M059J (cell line): ENCODE measurements at regions not wholly inside any gene's neighbourhood (a gene's known extent, or its start where the extent isn't known, plus 50 kb on each side); places are given as distances from the start of the nearest gene placed in this dataset.
"Not testable (repeated sequence)": the region's sequence is repeated elsewhere in the genome, so short reads cannot be mapped to it uniquely, and the experiment has no call there.

Source experiments
- DNase-seq: peaks from one replicate; pipeline ENCODE4 v3.0.0-alpha.2; 2012; ENCODE audit warnings: low read depth

GRCh38 chr18:38847326-38847725, 1281.7 kb upstream of the CELF4 start:
- DNase-seq: no peak

- no peak for DNase-seq
These were observed 1277.7 kb upstream of the CELF4 start for GRCh38 chr18:38843291-38843690.

- DNase-seq: no peak
These were observed 1260.6 kb upstream of the CELF4 start for GRCh38 chr18:38826247-38826646.

- DNase-seq: no peak
These were observed 1245.6 kb upstream of the CELF4 start for GRCh38 chr18:38811209-38811608.

GRCh38 chr18:38810789-38811188, 1245.2 kb upstream of the CELF4 start:
- DNase-seq: no peak

GRCh38 chr18:38807915-38808314, 1242.3 kb upstream of the CELF4 start:
- no peak for DNase-seq

GRCh38 chr18:38805256-38805655, 1239.7 kb upstream of the CELF4 start:
- DNase-seq: no peak

GRCh38 chr18:38801640-38802039, 1236.0 kb upstream of the CELF4 start:
- DNase-seq: no peak

- DNase-seq: no peak
These were observed 1231.2 kb upstream of the CELF4 start for GRCh38 chr18:38796762-38797161.

GRCh38 chr18:38792731-38793130, 1227.1 kb upstream of the CELF4 start:
- DNase-seq: no peak

GRCh38 chr18:38790786-38791185, 1225.2 kb upstream of the CELF4 start:
- no peak for DNase-seq

- DNase-seq: no peak
These were observed 1224.7 kb upstream of the CELF4 start for GRCh38 chr18:38790303-38790702.

GRCh38 chr18:38789141-38789540, 1223.5 kb upstream of the CELF4 start:
- no peak for DNase-seq

GRCh38 chr18:38786906-38787305, 1221.3 kb upstream of the CELF4 start:
- no peak for DNase-seq

GRCh38 chr18:38771620-38772019, 1206.0 kb upstream of the CELF4 start:
- not testable (repeated sequence) for DNase-seq

GRCh38 chr18:38768504-38768903, 1202.9 kb upstream of the CELF4 start:
- no peak for DNase-seq

- DNase-seq: peak; percentile 1
These were observed 1193.9 kb upstream of the CELF4 start for GRCh38 chr18:38759457-38759856.

- DNase-seq: no peak
These were observed 1190.8 kb upstream of the CELF4 start for GRCh38 chr18:38756436-38756835.

- no peak for DNase-seq
These were observed 1186.8 kb upstream of the CELF4 start for GRCh38 chr18:38752430-38752829.

- DNase-seq: no peak
These were observed 1186.3 kb upstream of the CELF4 start for GRCh38 chr18:38751898-38752297.

GRCh38 chr18:38751211-38751610, 1185.6 kb upstream of the CELF4 start:
- no peak for DNase-seq

- DNase-seq: no peak
These were observed 1185.2 kb upstream of the CELF4 start for GRCh38 chr18:38750751-38751150.

- no peak for DNase-seq
These were observed 1181.6 kb upstream of the CELF4 start for GRCh38 chr18:38747153-38747552.

GRCh38 chr18:38720181-38720580, 1154.6 kb upstream of the CELF4 start:
- not testable (repeated sequence) for DNase-seq

GRCh38 chr18:38718365-38718901, 1152.8 kb upstream of the CELF4 start:
- no peak for DNase-seq
